ENCODE measurements at regions not wholly inside any gene's neighbourhood (a gene's known extent, or its start where the extent isn't known, plus 50 kb on each side); places are given as distances from the start of the nearest gene placed in this dataset.

GRCh38 chr10:55141892-55142291 is 340.9 kb upstream of the PCDH15 start:
- TF ChIP-seq CTCF (conservative IDR thresholded peaks at IDR 0.05) (no peak), ZFX (IDR thresholded peaks at IDR 0.05) (no peak)

Measured in C4-2B (cell line).